Liver (tissue), 8 donors: ENCODE measurements at regions not wholly inside any gene's neighbourhood (a gene's known extent, or its start where the extent isn't known, plus 50 kb on each side); places are given as distances from the start of the nearest gene placed in this dataset.

ENCODE experiments used
- DNase-seq: peaks from one replicate; pipeline ENCODE4 v3.0.0-alpha.2; 2017; ENCODE audit warnings: low spot score
- H3K27ac ChIP-seq, 2 donors: one replicate each; pipeline ENCODE4 v1.7.0; 2013; ENCODE audit warnings: inconsistent platforms in 2 of 2, low read length in 2 of 2, control low read depth in 1 of 2, low read depth in 1 of 2, mild to moderate bottlenecking in 1 of 2
- H3K27me3 ChIP-seq, 4 donors: one replicate each; pipeline versions ENCODE4 v1.6.1 to v1.7.0; 2013; ENCODE audit warnings: low read length in 3 of 4, inconsistent platforms in 1 of 4, mild to moderate bottlenecking in 1 of 4, moderate library complexity in 1 of 4; ENCODE audit not compliant: control insufficient read depth in 4 of 4, insufficient read depth in 4 of 4
- H3K36me3 ChIP-seq, 4 donors: one replicate each; pipeline versions ENCODE4 v1.6.1 to v1.7.0; 2013; ENCODE audit warnings: low read length in 3 of 4, mild to moderate bottlenecking in 3 of 4, low read depth in 1 of 4, moderate library complexity in 1 of 4; ENCODE audit not compliant: control insufficient read depth in 4 of 4, insufficient read depth in 3 of 4
- H3K4me1 ChIP-seq, 4 donors: one replicate each; pipeline versions ENCODE4 v1.6.1 to v1.7.0; 2013; ENCODE audit warnings: low read length in 3 of 4, mild to moderate bottlenecking in 3 of 4, moderate library complexity in 1 of 4; ENCODE audit not compliant: control insufficient read depth in 4 of 4, insufficient read depth in 4 of 4
- H3K4me3 ChIP-seq, 3 donors: one replicate each; pipeline versions ENCODE4 v1.6.1 to v1.7.0; 2013; ENCODE audit warnings: low read length in 3 of 3, control low read depth in 1 of 3, low read depth in 1 of 3, mild to moderate bottlenecking in 1 of 3
- H3K9ac ChIP-seq, 2 donors: one replicate each; pipeline ENCODE4 v1.7.0; 2013; ENCODE audit warnings: low read length in 2 of 2, mild to moderate bottlenecking in 2 of 2, moderate library complexity in 2 of 2, control low read depth in 1 of 2, low read depth in 1 of 2
- H3K9me3 ChIP-seq, 4 donors: one replicate each; pipeline versions ENCODE4 v1.6.1 to v1.7.0; 2013; ENCODE audit warnings: low read length in 3 of 4; ENCODE audit not compliant: control insufficient read depth in 4 of 4
- EGR1 ChIP-seq, 2 donors: IDR thresholded peaks; 2 replicates each; pipeline ENCODE4 v1.6.1; 2016 to 2018; ENCODE audit warnings: antibody characterized with exemption in 2 of 2, low read depth in 2 of 2
- FOXA1 ChIP-seq: IDR thresholded peaks from 2 replicates; pipeline ENCODE4 v1.6.1; 2016; ENCODE audit warnings: antibody characterized with exemption
- FOXA2 ChIP-seq: IDR thresholded peaks from 2 replicates; pipeline ENCODE4 v1.6.1; 2016; ENCODE audit warnings: antibody characterized with exemption
- GABPA ChIP-seq, 2 donors: IDR thresholded peaks in 1 of 2; conservative IDR thresholded peaks in 1 of 2; 2 replicates each; pipeline ENCODE4 v1.6.1; 2016; ENCODE audit warnings: antibody characterized with exemption in 2 of 2, mild to moderate bottlenecking in 1 of 2, moderate library complexity in 1 of 2
- HNF4A ChIP-seq, 2 donors: conservative IDR thresholded peaks; 2 replicates each; pipeline ENCODE4 v1.6.1; 2016; ENCODE audit warnings: antibody characterized with exemption in 2 of 2, mild to moderate bottlenecking in 2 of 2
- HNF4G ChIP-seq: IDR thresholded peaks from 2 replicates; pipeline ENCODE4 v1.6.1; 2016; ENCODE audit warnings: antibody characterized with exemption
- JUND ChIP-seq, 2 donors: IDR thresholded peaks; 2 replicates each; pipeline ENCODE4 v1.6.1; 2016; ENCODE audit warnings: antibody characterized with exemption in 2 of 2
- MAX ChIP-seq: IDR thresholded peaks from 2 replicates; pipeline ENCODE4 v1.6.1; 2016; ENCODE audit warnings: antibody characterized with exemption
- NR2F2 ChIP-seq: IDR thresholded peaks from 2 replicates; pipeline ENCODE4 v1.6.1; 2016; ENCODE audit warnings: antibody characterized with exemption
- RAD21 ChIP-seq, 2 donors: IDR thresholded peaks; 2 replicates each; pipeline ENCODE4 v1.6.1; 2016; ENCODE audit warnings: antibody characterized with exemption in 2 of 2, mild to moderate bottlenecking in 2 of 2
- REST ChIP-seq: IDR thresholded peaks from 2 replicates; pipeline ENCODE4 v1.6.1; 2016; ENCODE audit warnings: antibody characterized with exemption, mild to moderate bottlenecking
- RXRA ChIP-seq, 2 donors: IDR thresholded peaks; 2 replicates each; pipeline ENCODE4 v1.6.1; 2017 to 2018; ENCODE audit warnings: antibody characterized with exemption in 2 of 2, mild to moderate bottlenecking in 1 of 2
- SP1 ChIP-seq: IDR thresholded peaks from 2 replicates; pipeline ENCODE4 v1.6.1; 2018; ENCODE audit warnings: antibody characterized with exemption, mild to moderate bottlenecking
- YY1 ChIP-seq: IDR thresholded peaks from 2 replicates; pipeline ENCODE4 v1.6.1; 2016; ENCODE audit warnings: antibody characterized with exemption, mild to moderate bottlenecking
- WGBS: extraction: QIAGEN DNeasy Blood & Tissue Kit; methylation state at CpG from one replicate; pipeline ENCODE4 v1.1.7; 2013; 5-methylcytosine and 5-hydroxymethylcytosine counted together
- TF ChIP-seq, protein P1 (sequence below): IDR thresholded peaks from 2 replicates; pipeline ENCODE4 v1.6.1; 2016; ENCODE audit warnings: antibody characterized with exemption
- TF ChIP-seq, protein P2 (sequence below): fragments of 150-350 bp; IDR thresholded peaks from 2 replicates; pipeline ENCODE4 v1.5.1; 2017; ENCODE audit warnings: improper control_type of control experiment, low read depth, low read length; ENCODE audit not compliant: missing input control
- donor health status: healthy.
- donor health status: healthy.
- donor health status: healthy.
- donor health status: healthy.
- donor health status: healthy.

DNA sequence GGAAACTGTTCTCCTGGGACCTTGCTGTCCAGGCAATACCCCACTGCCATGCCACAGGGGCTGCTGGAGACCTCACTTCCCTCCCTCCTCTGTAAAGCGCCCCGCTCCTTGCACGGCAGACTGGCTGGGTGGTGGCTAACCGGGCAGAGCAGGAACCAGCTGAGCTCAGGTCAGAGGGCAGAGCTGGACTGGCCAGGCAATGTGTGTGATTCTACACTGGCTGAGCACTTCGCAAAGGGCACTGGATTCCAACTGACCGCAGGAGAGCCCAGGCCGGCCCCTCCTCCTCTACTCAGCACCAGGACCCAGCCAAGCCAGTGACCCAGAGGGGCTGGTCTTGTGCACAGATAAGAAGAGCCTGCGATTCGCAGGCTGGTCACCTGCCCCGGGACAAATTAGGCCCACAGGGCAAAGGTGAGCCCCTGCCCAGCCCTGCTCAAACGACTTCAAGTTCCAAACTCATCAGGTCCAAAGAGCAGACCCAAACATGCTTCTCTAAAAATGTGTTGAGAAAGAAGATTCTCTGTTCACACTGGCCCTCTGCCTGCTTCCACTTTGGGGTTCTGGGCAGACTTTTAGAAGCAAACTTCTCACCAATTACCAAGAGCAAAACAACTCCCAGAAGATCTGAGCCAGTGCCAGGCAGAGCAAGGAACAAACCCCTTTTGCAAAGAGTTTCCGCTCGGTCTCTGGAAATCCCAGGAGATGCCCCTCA, 54.9 kb upstream of the DIO3 start:
- H3K4me3 ChIP-seq: no peak overlapping the region
- DNase-seq: no peak
- H3K27ac ChIP-seq: peak overlapping the region in 1 of 2 donors; percentile 25
- H3K4me1 ChIP-seq: peaks cover 4 to 21% (median 17%) of the 10 kb centered on the region in 4 donors
- no peaks in the 10 kb centered on the region for H3K27me3 ChIP-seq
- H3K9ac ChIP-seq: no peak overlapping the region
- TF ChIP-seq JUND (IDR thresholded peaks at IDR 0.05) (peak in 1 of 2 donors; percentile 8), RXRA (IDR thresholded peaks at IDR 0.05) (peak in 1 of 2 donors; percentile 23), FOXA1 (no peak), HNF4A (conservative IDR thresholded peaks at IDR 0.05) (peak; percentile 63 to 72), SP1 (no peak), GABPA (IDR thresholded peaks at IDR 0.05 in 1 of 2, conservative IDR thresholded peaks at IDR 0.05 in 1 of 2) (no peak)
- TF ChIP-seq, protein P1, sequence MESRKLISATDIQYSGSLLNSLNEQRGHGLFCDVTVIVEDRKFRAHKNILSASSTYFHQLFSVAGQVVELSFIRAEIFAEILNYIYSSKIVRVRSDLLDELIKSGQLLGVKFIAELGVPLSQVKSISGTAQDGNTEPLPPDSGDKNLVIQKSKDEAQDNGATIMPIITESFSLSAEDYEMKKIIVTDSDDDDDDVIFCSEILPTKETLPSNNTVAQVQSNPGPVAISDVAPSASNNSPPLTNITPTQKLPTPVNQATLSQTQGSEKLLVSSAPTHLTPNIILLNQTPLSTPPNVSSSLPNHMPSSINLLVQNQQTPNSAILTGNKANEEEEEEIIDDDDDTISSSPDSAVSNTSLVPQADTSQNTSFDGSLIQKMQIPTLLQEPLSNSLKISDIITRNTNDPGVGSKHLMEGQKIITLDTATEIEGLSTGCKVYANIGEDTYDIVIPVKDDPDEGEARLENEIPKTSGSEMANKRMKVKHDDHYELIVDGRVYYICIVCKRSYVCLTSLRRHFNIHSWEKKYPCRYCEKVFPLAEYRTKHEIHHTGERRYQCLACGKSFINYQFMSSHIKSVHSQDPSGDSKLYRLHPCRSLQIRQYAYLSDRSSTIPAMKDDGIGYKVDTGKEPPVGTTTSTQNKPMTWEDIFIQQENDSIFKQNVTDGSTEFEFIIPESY: no peak
- WGBS: 40% methylated on average over 13 of the region's 13 CpGs
- no peaks in the 10 kb centered on the region for H3K36me3 ChIP-seq
- H3K9me3 ChIP-seq: no peaks in the 10 kb centered on the region

DNA sequence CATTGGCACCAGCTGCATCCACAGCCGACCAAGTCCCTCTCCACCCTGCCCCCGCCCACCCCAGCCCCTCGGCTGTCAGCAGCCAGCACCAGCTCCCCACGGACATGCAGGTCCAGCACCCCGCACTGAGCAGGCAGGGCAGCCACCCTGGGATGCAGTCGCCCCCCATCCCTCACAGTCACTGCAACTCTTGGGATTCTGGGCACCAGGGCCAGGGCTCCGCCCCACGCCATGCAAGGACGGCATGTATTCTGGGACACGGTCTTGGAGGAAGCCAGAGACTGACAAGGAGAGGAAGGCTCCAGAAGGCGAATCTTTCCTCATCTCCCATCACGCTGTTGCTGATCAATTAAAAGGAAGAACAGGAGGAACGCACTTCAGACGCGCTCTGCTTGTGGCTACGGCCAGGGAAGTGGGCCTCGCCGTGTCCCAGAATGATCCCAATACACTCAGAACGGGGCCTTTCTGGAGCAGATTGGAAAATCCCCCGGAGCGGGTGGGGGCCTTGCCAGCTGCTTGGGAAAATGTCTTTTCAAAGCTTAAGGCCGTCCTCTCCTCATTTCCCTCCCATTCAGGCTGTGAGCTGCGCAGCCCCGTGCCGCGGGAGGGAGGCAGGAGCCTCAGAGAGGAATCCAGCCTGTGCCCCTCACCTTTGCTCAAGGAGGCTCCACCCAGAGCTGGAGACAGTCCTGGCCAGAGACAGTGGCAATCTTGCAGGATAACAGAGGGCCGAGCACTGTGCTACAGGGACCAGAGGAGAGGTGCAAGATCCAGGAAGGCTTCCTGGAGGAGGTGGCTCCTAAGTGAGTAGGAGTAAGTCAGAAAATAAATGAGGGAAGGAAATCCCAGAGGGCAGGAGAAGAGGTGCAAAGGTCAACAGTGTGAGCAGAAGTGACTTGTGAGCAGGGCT, 54.1 kb upstream of the DIO3 start:
- Histone ChIP-seq H3K9ac (no peak overlapping the region), H3K9me3 (no peaks in the 10 kb centered on the region), H3K4me3 (no peak overlapping the region), H3K27ac (no peak overlapping the region), H3K27me3 (no peaks in the 10 kb centered on the region), H3K4me1 (peaks cover 4 to 21% (median 17%) of the 10 kb centered on the region in 4 donors), H3K36me3 (no peaks in the 10 kb centered on the region)
- no peak for DNase-seq
- no peak for TF ChIP-seq SP1
- TF ChIP-seq MAX: no peak
- TF ChIP-seq, protein P2, sequence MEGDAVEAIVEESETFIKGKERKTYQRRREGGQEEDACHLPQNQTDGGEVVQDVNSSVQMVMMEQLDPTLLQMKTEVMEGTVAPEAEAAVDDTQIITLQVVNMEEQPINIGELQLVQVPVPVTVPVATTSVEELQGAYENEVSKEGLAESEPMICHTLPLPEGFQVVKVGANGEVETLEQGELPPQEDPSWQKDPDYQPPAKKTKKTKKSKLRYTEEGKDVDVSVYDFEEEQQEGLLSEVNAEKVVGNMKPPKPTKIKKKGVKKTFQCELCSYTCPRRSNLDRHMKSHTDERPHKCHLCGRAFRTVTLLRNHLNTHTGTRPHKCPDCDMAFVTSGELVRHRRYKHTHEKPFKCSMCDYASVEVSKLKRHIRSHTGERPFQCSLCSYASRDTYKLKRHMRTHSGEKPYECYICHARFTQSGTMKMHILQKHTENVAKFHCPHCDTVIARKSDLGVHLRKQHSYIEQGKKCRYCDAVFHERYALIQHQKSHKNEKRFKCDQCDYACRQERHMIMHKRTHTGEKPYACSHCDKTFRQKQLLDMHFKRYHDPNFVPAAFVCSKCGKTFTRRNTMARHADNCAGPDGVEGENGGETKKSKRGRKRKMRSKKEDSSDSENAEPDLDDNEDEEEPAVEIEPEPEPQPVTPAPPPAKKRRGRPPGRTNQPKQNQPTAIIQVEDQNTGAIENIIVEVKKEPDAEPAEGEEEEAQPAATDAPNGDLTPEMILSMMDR: no peak
- TF ChIP-seq, protein P1: no peak
- TF ChIP-seq JUND (IDR thresholded peaks at IDR 0.05): no peak
- no peak for TF ChIP-seq EGR1 (IDR thresholded peaks at IDR 0.05; ENCODE audit: low read depth in 2 of 2)
- TF ChIP-seq REST: no peak
- no peak for TF ChIP-seq RXRA (IDR thresholded peaks at IDR 0.05)
- TF ChIP-seq RAD21 (IDR thresholded peaks at IDR 0.05): no peak
- no peak for TF ChIP-seq FOXA2
- TF ChIP-seq YY1: no peak
- TF ChIP-seq NR2F2: no peak
- TF ChIP-seq HNF4A (conservative IDR thresholded peaks at IDR 0.05): no peak
- no peak for TF ChIP-seq HNF4G
- WGBS: 86% methylated on average over 27 of the region's 27 CpGs
